ENCODE measurements at regions not wholly inside any gene's neighbourhood (a gene's known extent, or its start where the extent isn't known, plus 50 kb on each side); places are given as distances from the start of the nearest gene placed in this dataset.

GRCh38 chrX:84924624-84925023 lies 79.1 kb upstream of the APOOL start:
- no peak overlapping the region for H3K27ac ChIP-seq (ENCODE audit: low read length)
- H3K9me3 ChIP-seq (ENCODE audit: control insufficient read depth, insufficient read depth, low read length): no peaks in the 10 kb centered on the region
- Mint-ChIP-seq H3K4me3 (no peak overlapping the region), H3K27ac (no peak overlapping the region), H3K36me3 (no peaks in the 10 kb centered on the region), H3K9me3 (peaks cover 0 to 2% of the 10 kb centered on the region in 2 donors), H3K27me3 (ENCODE audit: low read depth in 2 of 2) (no peaks in the 10 kb centered on the region), H3K4me1 (no peaks in the 10 kb centered on the region)
- H3K27me3 ChIP-seq (ENCODE audit: control insufficient read depth, insufficient read depth, low read length): no peaks in the 10 kb centered on the region
- H3K4me1 ChIP-seq (ENCODE audit: control insufficient read depth, insufficient read depth, low read length): no peaks in the 10 kb centered on the region
- no peak for TF ChIP-seq CTCF (IDR thresholded peaks at IDR 0.05)
- H3K36me3 ChIP-seq (ENCODE audit: control insufficient read depth, insufficient read depth, low read length): no peaks in the 10 kb centered on the region
- DNase-seq (no peak), ATAC-seq (no peak)
- no peak overlapping the region for H3K4me3 ChIP-seq (ENCODE audit: low read length)
- intact Hi-C loops (cut with micrococcal nuclease): no loop called here
- 88% methylated on average over 1 of the region's 1 CpG for WGBS (ENCODE audit: insufficient coverage)

- no peaks in the 10 kb centered on the region for H3K9me3 ChIP-seq (ENCODE audit: control insufficient read depth, insufficient read depth, low read length)
- H3K4me1 ChIP-seq (ENCODE audit: control insufficient read depth, insufficient read depth, low read length): no peaks in the 10 kb centered on the region
- H3K36me3 Mint-ChIP-seq: no peaks in the 10 kb centered on the region
- H3K4me3 Mint-ChIP-seq: no peak overlapping the region
- no peaks in the 10 kb centered on the region for H3K27me3 Mint-ChIP-seq (ENCODE audit: low read depth in 2 of 2)
- no peak for ATAC-seq
- no peaks in the 10 kb centered on the region for H3K9me3 Mint-ChIP-seq
- TF ChIP-seq CTCF (IDR thresholded peaks at IDR 0.05): no peak
- no peaks in the 10 kb centered on the region for H3K4me1 Mint-ChIP-seq
- no peak overlapping the region for H3K27ac Mint-ChIP-seq
- DNase-seq: no peak
- H3K27me3 ChIP-seq (ENCODE audit: control insufficient read depth, insufficient read depth, low read length): no peaks in the 10 kb centered on the region
- no peaks in the 10 kb centered on the region for H3K36me3 ChIP-seq (ENCODE audit: control insufficient read depth, insufficient read depth, low read length)
- H3K27ac ChIP-seq (ENCODE audit: low read length): no peak overlapping the region
- no peak overlapping the region for H3K4me3 ChIP-seq (ENCODE audit: low read length)
- intact Hi-C loops (cut with micrococcal nuclease): no loop called here
Measured at GRCh38 chrX:84932814-84933213, 70.9 kb upstream of the APOOL start.

GRCh38 chrX:84933956-84934556 lies 69.6 kb upstream of the APOOL start:
- DNase-seq (no peak), ATAC-seq (no peak)
- WGBS (ENCODE audit: insufficient coverage): 93% methylated on average over 44 of the region's 46 CpGs
- H3K27ac Mint-ChIP-seq: no peak overlapping the region
- Histone ChIP-seq H3K9me3 (ENCODE audit: control insufficient read depth, insufficient read depth, low read length) (no peaks in the 10 kb centered on the region), H3K4me3 (ENCODE audit: low read length) (no peak overlapping the region), H3K4me1 (ENCODE audit: control insufficient read depth, insufficient read depth, low read length) (no peaks in the 10 kb centered on the region), H3K36me3 (ENCODE audit: control insufficient read depth, insufficient read depth, low read length) (no peaks in the 10 kb centered on the region), H3K27ac (ENCODE audit: low read length) (no peak overlapping the region), H3K27me3 (ENCODE audit: control insufficient read depth, insufficient read depth, low read length) (no peaks in the 10 kb centered on the region)
- H3K4me3 Mint-ChIP-seq: no peak overlapping the region
- H3K36me3 Mint-ChIP-seq: no peaks in the 10 kb centered on the region
- intact Hi-C loops (cut with micrococcal nuclease): no loop called here
- no peaks in the 10 kb centered on the region for H3K27me3 Mint-ChIP-seq (ENCODE audit: low read depth in 2 of 2)
- no peaks in the 10 kb centered on the region for H3K4me1 Mint-ChIP-seq
- no peaks in the 10 kb centered on the region for H3K9me3 Mint-ChIP-seq
- TF ChIP-seq CTCF (IDR thresholded peaks at IDR 0.05): no peak

Measured in natural killer cell (primary cell).